H9 (cell line): ENCODE measurements at regions not wholly inside any gene's neighbourhood (a gene's known extent, or its start where the extent isn't known, plus 50 kb on each side); places are given as distances from the start of the nearest gene placed in this dataset.

Experiments used
- DNase-seq: peaks from one replicate; pipeline ENCODE4 v3.0.0-alpha.2; 2017
- H2AFZ ChIP-seq: one replicate; pipeline ENCODE4 v1.6.1; 2013; ENCODE audit warnings: mild to moderate bottlenecking, low read length, control low read depth, moderate library complexity
- H2AK5ac ChIP-seq: 2 replicates; pipeline ENCODE4 v1.6.1; 2013; ENCODE audit warnings: low read length, control low read depth, mixed read lengths; ENCODE audit not compliant: insufficient read length
- H2BK120ac ChIP-seq: one replicate; pipeline ENCODE4 v1.6.1; 2013; ENCODE audit warnings: low read depth, mild to moderate bottlenecking, low read length, control low read depth, inconsistent platforms; ENCODE audit not compliant: poor library complexity, severe bottlenecking
- H2BK12ac ChIP-seq: 2 replicates; pipeline ENCODE4 v1.6.1; 2013; ENCODE audit warnings: low read length, control low read depth, mixed read lengths, low read depth; ENCODE audit not compliant: insufficient read length
- H2BK15ac ChIP-seq: 2 replicates; pipeline ENCODE4 v1.6.1; 2013; ENCODE audit warnings: low read depth, low read length, control low read depth
- H2BK20ac ChIP-seq: one replicate; pipeline ENCODE4 v1.6.1; 2013; ENCODE audit warnings: low read depth, mild to moderate bottlenecking, low read length, control low read depth, inconsistent platforms; ENCODE audit not compliant: poor library complexity, severe bottlenecking
- H2BK5ac ChIP-seq: 2 replicates; pipeline ENCODE4 v1.6.1; 2013; ENCODE audit warnings: low read length, control low read depth, mixed read lengths; ENCODE audit not compliant: insufficient read length
- H3K14ac ChIP-seq: 2 replicates; pipeline ENCODE4 v1.6.1; 2013; ENCODE audit warnings: low read length, control low read depth; ENCODE audit not compliant: insufficient read depth
- H3K18ac ChIP-seq: 2 replicates; pipeline ENCODE4 v1.6.1; 2013; ENCODE audit warnings: low read depth, mild to moderate bottlenecking, mixed read lengths, low read length, control low read depth; ENCODE audit not compliant: insufficient read length
- H3K23ac ChIP-seq: 2 replicates; pipeline ENCODE4 v1.6.1; 2013; ENCODE audit warnings: low read length, control low read depth, mixed read lengths, low read depth; ENCODE audit not compliant: insufficient read length
- H3K23me2 ChIP-seq: 2 replicates; pipeline ENCODE4 v1.6.1; 2013; ENCODE audit warnings: low read depth, mild to moderate bottlenecking, mixed read lengths, low read length, control low read depth; ENCODE audit not compliant: insufficient read length, poor library complexity, severe bottlenecking
- H3K27ac ChIP-seq: 2 replicates; pipeline ENCODE4 v1.5.1; 2013; ENCODE audit warnings: low read length, control low read depth, mixed read lengths, low read depth; ENCODE audit not compliant: insufficient read length
- H3K27me3 ChIP-seq: 2 replicates; pipeline ENCODE4 v1.6.1; 2013; ENCODE audit warnings: low read length, control low read depth, inconsistent platforms; ENCODE audit not compliant: insufficient read depth
- H3K4ac ChIP-seq: 2 replicates; pipeline ENCODE4 v1.6.1; 2013; ENCODE audit warnings: low read depth, mild to moderate bottlenecking, control low read depth, inconsistent platforms, low read length, moderate library complexity
- H3K4me1 ChIP-seq: 2 replicates; pipeline ENCODE4 v1.6.1; 2013; ENCODE audit warnings: low read length, control low read depth, inconsistent platforms; ENCODE audit not compliant: insufficient read depth
- H3K4me2 ChIP-seq: 2 replicates; pipeline ENCODE4 v1.6.1; 2013; ENCODE audit warnings: low read length, control low read depth, mixed read lengths; ENCODE audit not compliant: insufficient read length, insufficient read depth
- H3K56ac ChIP-seq: 2 replicates; pipeline ENCODE4 v1.6.1; 2013; ENCODE audit warnings: low read depth, mild to moderate bottlenecking, mixed read lengths, low read length, control low read depth; ENCODE audit not compliant: insufficient read length
- H3K79me1 ChIP-seq: 2 replicates; pipeline ENCODE4 v1.6.1; 2013; ENCODE audit warnings: low read depth, mild to moderate bottlenecking, moderate library complexity, low read length, control low read depth, inconsistent platforms; ENCODE audit not compliant: insufficient read depth, poor library complexity, severe bottlenecking
- H3K79me2 ChIP-seq: 2 replicates; pipeline ENCODE4 v1.6.1; 2013; ENCODE audit warnings: low read length, control low read depth, inconsistent platforms; ENCODE audit not compliant: insufficient read depth
- H3K9ac ChIP-seq: 2 replicates; pipeline ENCODE4 v1.6.1; 2013; ENCODE audit warnings: low read length, control low read depth, mixed read lengths; ENCODE audit not compliant: insufficient read length; ENCODE audit errors: extremely low read depth
- H3K9me3 ChIP-seq: one replicate; pipeline ENCODE4 v1.6.1; 2013; ENCODE audit warnings: low read depth, low read length, inconsistent platforms; ENCODE audit not compliant: control insufficient read depth
- H3T11ph ChIP-seq: one replicate; pipeline ENCODE4 v1.6.1; 2013; ENCODE audit warnings: mild to moderate bottlenecking, low read length, control low read depth, inconsistent platforms
- H4K20me1 ChIP-seq: one replicate; pipeline ENCODE4 v1.6.1; 2013; ENCODE audit not compliant: control insufficient read depth, insufficient read length, insufficient read depth
- H4K5ac ChIP-seq: 2 replicates; pipeline ENCODE4 v1.6.1; 2013; ENCODE audit warnings: low read depth, mild to moderate bottlenecking, mixed read lengths, low read length, control low read depth; ENCODE audit not compliant: insufficient read length
- H4K8ac ChIP-seq: replicated peaks from 2 replicates; pipeline ENCODE4 v1.6.1; 2013; ENCODE audit warnings: low read length, control low read depth, mixed read lengths, low read depth; ENCODE audit not compliant: insufficient read length
- H4K91ac ChIP-seq: 2 replicates; pipeline ENCODE4 v1.6.1; 2013; ENCODE audit warnings: low read depth, mild to moderate bottlenecking, moderate library complexity, mixed read lengths, low read length, control low read depth; ENCODE audit not compliant: insufficient read length
- H3K27ac Mint-ChIP-seq, 3 experiments: 2 replicates in 2 of 3; 3 replicates in 1 of 3; pipeline ENCODE4 v1.8.0; 2020 to 2021; ENCODE audit warnings: mixed read lengths in 3 of 3, mild to moderate bottlenecking in 1 of 3, moderate library complexity in 1 of 3
- H3K27me3 Mint-ChIP-seq: 2 replicates; pipeline ENCODE4 v1.8.0; 2021; ENCODE audit warnings: low read depth, mild to moderate bottlenecking, moderate library complexity, mixed read lengths
- H3K36me3 Mint-ChIP-seq, 3 experiments: 2 replicates in 2 of 3; 3 replicates in 1 of 3; pipeline ENCODE4 v1.8.0; 2020 to 2021; ENCODE audit warnings: low read depth in 3 of 3, mixed read lengths in 3 of 3; ENCODE audit not compliant: insufficient read depth in 1 of 3
- H3K4me1 Mint-ChIP-seq, 2 experiments: 2 replicates each; pipeline ENCODE4 v1.8.0; 2020; ENCODE audit warnings: mixed read lengths in 2 of 2
- H3K4me3 Mint-ChIP-seq, 2 experiments: 2 replicates in 1 of 2; 3 replicates in 1 of 2; pipeline ENCODE4 v1.8.0; 2020 to 2021; ENCODE audit warnings: mild to moderate bottlenecking in 2 of 2, mixed read lengths in 2 of 2, moderate library complexity in 1 of 2
- H3K9me3 Mint-ChIP-seq, 2 experiments: 2 replicates in 1 of 2; 3 replicates in 1 of 2; pipeline ENCODE4 v1.8.0; 2020; ENCODE audit warnings: mild to moderate bottlenecking in 2 of 2, mixed read lengths in 2 of 2, moderate library complexity in 1 of 2
- WGBS: extraction: QIAGEN DNeasy Blood & Tissue Kit; methylation state at CpG from one replicate; pipeline ENCODE4 v1.1.7; 2013; ENCODE audit warnings: missing lambda C conversion rate, low lambda C conversion rate, mixed read lengths; ENCODE audit not compliant: insufficient read length; ENCODE audit errors: extremely low coverage; 5-methylcytosine and 5-hydroxymethylcytosine counted together
- TF ChIP-seq, protein P1 (sequence below): fragments of 200-600 bp; sonication (generic); conservative IDR thresholded peaks from 3 replicates; pipeline ENCODE4 v1.8.0; 2021; ENCODE audit warnings: antibody characterized with exemption, mild to moderate bottlenecking

DNA sequence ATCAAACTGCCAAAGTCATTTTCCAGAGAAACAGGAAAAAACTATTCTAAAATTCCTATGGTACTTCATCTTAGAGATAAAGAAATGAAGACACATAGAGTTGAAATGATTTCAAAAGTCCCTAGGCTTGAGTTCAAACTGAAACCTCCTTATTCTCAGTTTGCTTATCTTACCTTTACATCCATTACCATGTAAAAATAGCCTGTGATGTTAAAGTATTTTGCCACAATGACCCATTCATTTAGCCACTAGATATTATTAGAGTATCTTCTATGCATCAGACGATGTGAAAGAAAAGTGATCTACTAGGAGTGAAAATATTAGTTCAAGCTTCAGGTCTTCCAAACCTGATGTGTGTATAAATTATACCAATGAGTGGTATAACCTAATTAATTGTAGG is 55.1 kb upstream of the TTC14 start:
- Histone ChIP-seq H3K9ac (no peak overlapping the region), H2AFZ (no peak overlapping the region), H3K4ac (no peak overlapping the region), H3K56ac (no peak overlapping the region), H4K91ac (no peak overlapping the region), H3K9me3 (no peaks in the 10 kb centered on the region), H3K18ac (no peak overlapping the region), H3K14ac (no peak overlapping the region), H4K8ac (no peak overlapping the region), H2AK5ac (no peak overlapping the region), H3K79me2 (no peaks in the 10 kb centered on the region), H3K27me3 (no peaks in the 10 kb centered on the region), H3K4me2 (no peak overlapping the region), H3K27ac (no peak overlapping the region), H2BK12ac (no peak overlapping the region), H2BK120ac (no peak overlapping the region), H3K23me2 (no peaks in the 10 kb centered on the region), H2BK20ac (no peak overlapping the region), H3K79me1 (no peaks in the 10 kb centered on the region), H3K4me1 (no peaks in the 10 kb centered on the region), H3K23ac (no peak overlapping the region), H3T11ph (no peak overlapping the region), H4K5ac (no peak overlapping the region), H2BK15ac (no peak overlapping the region), H2BK5ac (no peak overlapping the region), H4K20me1 (no peaks in the 10 kb centered on the region)
- Mint-ChIP-seq H3K27ac (no peak overlapping the region), H3K36me3 (no peaks in the 10 kb centered on the region), H3K4me1 (no peaks in the 10 kb centered on the region), H3K9me3 (no peaks in the 10 kb centered on the region), H3K4me3 (no peak overlapping the region), H3K27me3 (peaks cover 6% of the 10 kb centered on the region)
- no CpG with 5 or more reads among the region's 1 CpG for WGBS
- TF ChIP-seq, protein P1, sequence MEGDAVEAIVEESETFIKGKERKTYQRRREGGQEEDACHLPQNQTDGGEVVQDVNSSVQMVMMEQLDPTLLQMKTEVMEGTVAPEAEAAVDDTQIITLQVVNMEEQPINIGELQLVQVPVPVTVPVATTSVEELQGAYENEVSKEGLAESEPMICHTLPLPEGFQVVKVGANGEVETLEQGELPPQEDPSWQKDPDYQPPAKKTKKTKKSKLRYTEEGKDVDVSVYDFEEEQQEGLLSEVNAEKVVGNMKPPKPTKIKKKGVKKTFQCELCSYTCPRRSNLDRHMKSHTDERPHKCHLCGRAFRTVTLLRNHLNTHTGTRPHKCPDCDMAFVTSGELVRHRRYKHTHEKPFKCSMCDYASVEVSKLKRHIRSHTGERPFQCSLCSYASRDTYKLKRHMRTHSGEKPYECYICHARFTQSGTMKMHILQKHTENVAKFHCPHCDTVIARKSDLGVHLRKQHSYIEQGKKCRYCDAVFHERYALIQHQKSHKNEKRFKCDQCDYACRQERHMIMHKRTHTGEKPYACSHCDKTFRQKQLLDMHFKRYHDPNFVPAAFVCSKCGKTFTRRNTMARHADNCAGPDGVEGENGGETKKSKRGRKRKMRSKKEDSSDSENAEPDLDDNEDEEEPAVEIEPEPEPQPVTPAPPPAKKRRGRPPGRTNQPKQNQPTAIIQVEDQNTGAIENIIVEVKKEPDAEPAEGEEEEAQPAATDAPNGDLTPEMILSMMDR: no peak
- no peak for DNase-seq
